Ishikawa (cell line): ENCODE measurements at regions not wholly inside any gene's neighbourhood (a gene's known extent, or its start where the extent isn't known, plus 50 kb on each side); places are given as distances from the start of the nearest gene placed in this dataset.

Experiments
- EGR1 ChIP-seq: IDR thresholded peaks from 2 replicates; pipeline ENCODE4 v1.6.1; 2012
- EP300 ChIP-seq: IDR thresholded peaks from 2 replicates; pipeline ENCODE4 v1.6.1; 2012; ENCODE audit warnings: borderline replicate concordance
- NFIC ChIP-seq: IDR thresholded peaks from 2 replicates; pipeline ENCODE4 v1.6.1; 2012
- TAF1 ChIP-seq: IDR thresholded peaks from 2 replicates; pipeline ENCODE4 v1.6.1; 2012; ENCODE audit warnings: low read depth, mild to moderate bottlenecking
- TCF12 ChIP-seq: IDR thresholded peaks from 2 replicates; pipeline ENCODE4 v1.6.1; 2012; ENCODE audit warnings: low read depth
- USF1 ChIP-seq: IDR thresholded peaks from 2 replicates; pipeline ENCODE4 v1.6.1; 2012
- YY1 ChIP-seq: IDR thresholded peaks from 2 replicates; pipeline ENCODE4 v1.6.1; 2012; ENCODE audit warnings: low read depth

- TF ChIP-seq NFIC, result no peak
- TF ChIP-seq EGR1, result no peak
- no peak for TF ChIP-seq TAF1
- TF ChIP-seq EP300, result no peak
- TF ChIP-seq USF1, result no peak
- TF ChIP-seq TCF12, result no peak
- TF ChIP-seq YY1, result no peak
These were observed 498.5 kb upstream of the NOX3 start for GRCh38 chr6:155954149-155954548.
